Activated naive CD4-positive, alpha-beta T cell treated with anti-CD3 and anti-CD28 coated beads, Interleukin-2, amount 10 ng/mL, durations not matched to agents 7 days and 5 days (primary cell): ENCODE measurements at regions not wholly inside any gene's neighbourhood (a gene's known extent, or its start where the extent isn't known, plus 50 kb on each side); places are given as distances from the start of the nearest gene placed in this dataset.

Experiments
- CTCF ChIA-PET: fragments of 350-600 bp; sonication (Branson Sonifier 250); formaldehyde crosslinking; loops from one replicate; lab custom pipeline; 2021; ENCODE audit warnings: antibody characterized with exemption; lab: Charles Lee
- DNase-seq: peaks from one replicate; pipeline ENCODE4 v3.0.0-alpha.2; 2020
- H3K27ac Mint-ChIP-seq: one replicate; pipeline ENCODE4 v1.8.0; 2021; ENCODE audit warnings: mild to moderate bottlenecking, moderate library complexity, mixed read lengths
- H3K27me3 Mint-ChIP-seq: one replicate; pipeline ENCODE4 v1.8.0; 2021; ENCODE audit warnings: mild to moderate bottlenecking, mixed read lengths
- H3K36me3 Mint-ChIP-seq: one replicate; pipeline ENCODE4 v1.8.0; 2021; ENCODE audit warnings: mixed read lengths
- H3K4me1 Mint-ChIP-seq: one replicate; pipeline ENCODE4 v1.8.0; 2021; ENCODE audit warnings: mixed read lengths
- H3K4me3 Mint-ChIP-seq: one replicate; pipeline ENCODE4 v1.8.0; 2021; ENCODE audit warnings: mild to moderate bottlenecking, moderate library complexity, mixed read lengths
- H3K9me3 Mint-ChIP-seq: one replicate; pipeline ENCODE4 v1.8.0; 2021; ENCODE audit warnings: mixed read lengths

DNA sequence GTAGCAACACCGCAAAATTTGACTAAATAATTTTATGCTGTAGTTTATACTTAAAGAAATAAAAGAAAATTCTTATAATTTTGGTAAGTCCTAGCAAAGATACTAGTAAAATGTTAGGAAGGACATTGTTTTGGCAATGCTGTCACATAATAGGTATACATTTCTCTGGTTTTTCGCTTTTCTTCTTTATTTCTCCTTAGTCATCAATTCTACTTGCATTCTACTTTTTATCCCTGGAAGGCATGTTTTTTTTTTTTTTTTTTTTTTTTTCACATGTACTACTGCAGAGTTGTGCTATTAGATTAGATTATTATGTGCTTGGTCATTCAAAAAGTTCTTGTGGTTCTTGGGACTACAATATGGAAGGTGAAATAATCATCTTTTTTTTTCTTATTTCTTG is 1421.2 kb downstream of the SI start:
- no peaks in the 10 kb centered on the region for H3K4me1 Mint-ChIP-seq
- no peak overlapping the region for H3K4me3 Mint-ChIP-seq
- CTCF ChIA-PET: no interaction called here
- peaks cover 10% of the 10 kb centered on the region for H3K9me3 Mint-ChIP-seq
- H3K36me3 Mint-ChIP-seq: no peaks in the 10 kb centered on the region
- no peak overlapping the region for H3K27ac Mint-ChIP-seq
- no peak for DNase-seq
- H3K27me3 Mint-ChIP-seq: no peaks in the 10 kb centered on the region

DNA sequence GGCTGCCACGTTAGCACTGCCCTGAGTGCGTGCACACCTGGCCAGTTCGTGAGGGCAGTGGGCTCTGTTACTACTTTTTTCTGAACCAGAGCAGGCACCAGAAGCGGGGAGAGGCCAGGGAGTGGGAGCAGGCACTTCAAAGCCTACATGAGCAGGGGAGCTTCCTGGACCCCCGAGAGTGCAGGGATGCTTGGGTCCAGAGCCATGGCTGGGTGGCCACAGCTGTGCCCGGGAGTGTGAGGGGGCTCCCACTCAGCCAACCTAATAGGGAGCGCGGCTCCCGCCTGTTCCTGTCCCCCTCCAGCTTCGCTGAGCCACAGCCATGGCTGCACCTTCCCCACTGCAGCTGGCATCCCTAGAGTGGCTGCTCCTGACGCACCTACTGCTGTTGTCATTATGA is 1423.3 kb downstream of the SI start:
- H3K9me3 Mint-ChIP-seq: peaks cover 10% of the 10 kb centered on the region
- CTCF ChIA-PET: no interaction called here
- no peak overlapping the region for H3K4me3 Mint-ChIP-seq
- H3K36me3 Mint-ChIP-seq: no peaks in the 10 kb centered on the region
- H3K4me1 Mint-ChIP-seq: no peaks in the 10 kb centered on the region
- H3K27ac Mint-ChIP-seq: no peak overlapping the region
- DNase-seq: no peak
- H3K27me3 Mint-ChIP-seq: no peaks in the 10 kb centered on the region

DNA sequence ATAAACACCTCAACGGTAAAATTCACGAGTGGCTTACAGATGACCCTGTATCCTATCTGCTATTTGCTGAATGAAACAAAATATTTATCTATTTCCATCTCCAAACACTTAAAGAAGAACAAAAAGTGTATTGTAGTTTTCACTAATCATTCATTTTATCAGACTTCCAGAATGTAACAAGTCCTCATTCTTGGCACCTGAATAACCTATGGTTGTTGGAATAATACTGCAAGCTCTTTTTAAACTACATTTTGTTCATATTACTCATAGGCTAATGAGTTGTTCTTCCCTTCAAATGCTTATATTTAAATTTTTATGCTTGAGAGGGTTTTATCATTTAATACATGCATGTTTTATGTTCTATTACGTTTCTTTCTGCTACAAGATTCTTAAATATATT is 1434.1 kb downstream of the SI start:
- no peak overlapping the region for H3K4me3 Mint-ChIP-seq
- no peaks in the 10 kb centered on the region for H3K36me3 Mint-ChIP-seq
- no peak overlapping the region for H3K27ac Mint-ChIP-seq
- H3K4me1 Mint-ChIP-seq: no peaks in the 10 kb centered on the region
- no peaks in the 10 kb centered on the region for H3K27me3 Mint-ChIP-seq
- CTCF ChIA-PET: no interaction called here
- DNase-seq: no peak
- peaks cover 15% of the 10 kb centered on the region for H3K9me3 Mint-ChIP-seq

DNA sequence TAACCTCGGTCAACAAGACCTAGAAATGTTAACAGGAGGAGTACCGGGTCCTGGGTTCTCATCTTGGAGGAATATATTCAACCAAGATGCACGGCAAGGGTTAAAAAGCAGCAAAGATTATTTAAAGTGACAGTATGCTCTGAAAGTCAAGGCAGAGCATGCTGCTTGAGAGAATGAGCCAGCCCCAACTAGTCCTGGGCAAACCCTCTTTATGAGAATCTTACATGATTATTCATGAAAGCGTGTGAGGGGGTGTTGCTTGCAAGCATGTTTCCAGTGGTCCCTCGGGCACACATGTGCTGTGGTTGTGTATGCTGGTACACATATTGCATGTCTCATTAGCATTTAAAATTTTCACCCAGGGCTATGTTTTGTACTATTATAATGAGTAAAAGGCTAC is 1445.6 kb downstream of the SI start:
- H3K4me1 Mint-ChIP-seq: no peaks in the 10 kb centered on the region
- DNase-seq: no peak
- CTCF ChIA-PET: no interaction called here
- no peaks in the 10 kb centered on the region for H3K27me3 Mint-ChIP-seq
- H3K36me3 Mint-ChIP-seq: no peaks in the 10 kb centered on the region
- H3K27ac Mint-ChIP-seq: no peak overlapping the region
- no peak overlapping the region for H3K4me3 Mint-ChIP-seq
- no peaks in the 10 kb centered on the region for H3K9me3 Mint-ChIP-seq

DNA sequence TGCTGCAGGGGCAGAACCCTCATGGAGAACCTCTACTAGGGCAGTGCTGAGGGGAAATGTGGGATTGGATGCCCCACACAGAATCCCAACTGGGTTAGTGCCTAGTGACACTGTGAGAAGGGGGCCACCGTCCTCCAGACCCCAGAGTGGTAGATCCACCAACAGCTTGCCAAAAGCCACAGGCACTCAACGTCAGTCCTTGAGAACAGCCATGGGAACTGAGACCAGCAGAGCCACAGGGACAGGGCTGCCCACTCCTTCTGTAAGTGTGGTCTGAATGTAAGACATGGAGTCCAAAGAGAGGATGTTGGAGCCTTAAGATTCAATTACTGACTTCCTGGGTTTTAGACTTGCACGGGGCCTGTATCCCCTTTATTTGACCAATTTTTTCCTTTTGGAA is 1451.5 kb downstream of the SI start:
- Mint-ChIP-seq H3K36me3 (no peaks in the 10 kb centered on the region), H3K27ac (no peak overlapping the region), H3K9me3 (peaks cover 4% of the 10 kb centered on the region), H3K4me3 (no peak overlapping the region), H3K4me1 (no peaks in the 10 kb centered on the region), H3K27me3 (no peaks in the 10 kb centered on the region)
- CTCF ChIA-PET: no interaction called here
- no peak for DNase-seq

- DNase-seq: no peak
- Mint-ChIP-seq H3K9me3 (peaks cover 4% of the 10 kb centered on the region), H3K27me3 (no peaks in the 10 kb centered on the region), H3K36me3 (no peaks in the 10 kb centered on the region), H3K4me1 (no peaks in the 10 kb centered on the region), H3K4me3 (no peak overlapping the region), H3K27ac (no peak overlapping the region)
- CTCF ChIA-PET: no interaction called here
Observed at GRCh38 chr3:163622384-163622783, 1455.9 kb downstream of the SI start.

GRCh38 chr3:163614886-163615285 is 1463.4 kb downstream of the SI start:
- no peaks in the 10 kb centered on the region for H3K4me1 Mint-ChIP-seq
- CTCF ChIA-PET: no interaction called here
- no peaks in the 10 kb centered on the region for H3K27me3 Mint-ChIP-seq
- no peak for DNase-seq
- H3K27ac Mint-ChIP-seq: no peak overlapping the region
- H3K36me3 Mint-ChIP-seq: no peaks in the 10 kb centered on the region
- H3K4me3 Mint-ChIP-seq: no peak overlapping the region
- no peaks in the 10 kb centered on the region for H3K9me3 Mint-ChIP-seq

DNA sequence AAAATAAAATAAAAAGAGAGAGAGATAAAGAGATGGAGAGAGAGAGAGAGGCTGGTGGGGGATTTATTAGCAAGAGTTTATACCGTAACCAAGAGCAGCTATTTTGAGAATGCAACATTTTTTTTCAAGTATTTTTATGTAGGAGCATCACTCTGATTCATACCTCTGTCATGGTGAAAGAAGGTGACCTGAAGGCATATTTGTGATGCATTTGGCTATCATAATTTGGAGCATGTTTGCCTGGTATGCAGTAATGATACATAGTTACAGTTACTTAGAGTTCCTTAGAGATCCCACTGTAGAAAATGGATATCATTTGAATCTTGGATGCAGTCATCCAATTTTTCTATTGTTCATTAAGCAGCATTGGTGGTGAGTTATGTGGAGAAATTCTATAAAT is 1472.4 kb downstream of the SI start:
- CTCF ChIA-PET: no interaction called here
- peaks cover 2% of the 10 kb centered on the region for H3K9me3 Mint-ChIP-seq
- no peaks in the 10 kb centered on the region for H3K27me3 Mint-ChIP-seq
- DNase-seq: no peak
- no peak overlapping the region for H3K27ac Mint-ChIP-seq
- H3K36me3 Mint-ChIP-seq: no peaks in the 10 kb centered on the region
- no peak overlapping the region for H3K4me3 Mint-ChIP-seq
- H3K4me1 Mint-ChIP-seq: no peaks in the 10 kb centered on the region

DNA sequence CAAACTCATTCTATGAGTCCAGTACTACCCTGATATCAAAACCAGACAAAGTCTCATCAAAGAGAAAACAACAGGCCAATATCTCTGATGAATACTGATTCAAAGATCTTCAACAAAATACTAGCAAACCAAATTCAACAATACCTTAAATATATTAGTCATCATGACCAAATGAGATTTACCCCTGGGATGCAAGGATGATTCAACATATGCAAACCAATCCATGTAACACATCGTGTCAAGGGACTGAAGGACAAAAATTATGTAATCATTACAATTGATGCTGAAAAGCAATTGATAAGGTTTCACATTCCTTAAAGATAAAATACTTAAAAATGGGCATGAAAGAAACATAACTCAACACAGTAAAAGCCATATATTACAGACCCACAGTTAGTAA is 1476.9 kb downstream of the SI start:
- Mint-ChIP-seq H3K4me3 (no peak overlapping the region), H3K9me3 (peaks cover 2% of the 10 kb centered on the region), H3K27me3 (no peaks in the 10 kb centered on the region), H3K27ac (no peak overlapping the region), H3K36me3 (no peaks in the 10 kb centered on the region), H3K4me1 (no peaks in the 10 kb centered on the region)
- CTCF ChIA-PET: no interaction called here
- no peak for DNase-seq

DNA sequence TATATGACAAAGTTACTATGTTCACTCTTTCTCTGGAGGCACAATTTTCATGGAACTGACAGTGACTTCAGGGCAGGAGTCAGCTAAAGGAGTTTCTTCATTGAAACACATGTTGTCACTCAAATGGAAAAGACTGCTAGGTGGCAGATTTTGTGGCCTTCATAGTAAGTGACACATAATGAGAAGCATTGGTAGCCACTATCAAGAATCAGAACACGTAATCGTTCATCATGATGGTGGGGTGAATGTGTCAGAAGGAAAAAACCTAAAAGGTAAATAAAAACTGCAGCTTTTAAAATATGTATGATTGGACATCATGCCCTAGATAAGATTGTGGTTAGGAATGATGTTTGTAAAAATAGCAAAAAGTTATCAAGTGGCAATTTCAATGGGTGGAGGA is 1491.0 kb downstream of the SI start:
- Mint-ChIP-seq H3K4me1 (no peaks in the 10 kb centered on the region), H3K4me3 (no peak overlapping the region), H3K36me3 (no peaks in the 10 kb centered on the region), H3K27me3 (no peaks in the 10 kb centered on the region), H3K27ac (no peak overlapping the region), H3K9me3 (peaks cover 20% of the 10 kb centered on the region)
- no peak for DNase-seq
- CTCF ChIA-PET: no interaction called here

DNA sequence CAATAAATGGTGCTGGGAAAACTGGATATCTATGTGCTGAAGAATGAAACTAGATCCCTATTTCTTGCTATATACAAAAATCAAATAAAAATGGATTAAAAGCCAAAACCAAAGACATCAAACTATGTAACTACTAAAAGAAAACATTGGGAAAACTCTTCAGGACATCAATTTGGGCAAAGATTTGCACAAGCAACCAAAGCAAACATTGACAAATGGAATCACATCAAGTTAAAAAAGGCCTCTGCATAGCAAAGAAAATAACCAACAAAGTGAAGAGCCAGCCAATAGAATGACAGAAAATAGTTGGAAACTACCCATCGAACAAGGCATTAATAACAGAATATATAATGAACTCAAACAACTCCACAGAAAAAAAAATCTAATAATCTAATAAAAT is 1495.3 kb downstream of the SI start:
- H3K4me3 Mint-ChIP-seq: no peak overlapping the region
- H3K9me3 Mint-ChIP-seq: peaks cover 18% of the 10 kb centered on the region
- no peak for DNase-seq
- H3K36me3 Mint-ChIP-seq: no peaks in the 10 kb centered on the region
- H3K4me1 Mint-ChIP-seq: no peaks in the 10 kb centered on the region
- CTCF ChIA-PET: no interaction called here
- H3K27me3 Mint-ChIP-seq: no peaks in the 10 kb centered on the region
- H3K27ac Mint-ChIP-seq: no peak overlapping the region

DNA sequence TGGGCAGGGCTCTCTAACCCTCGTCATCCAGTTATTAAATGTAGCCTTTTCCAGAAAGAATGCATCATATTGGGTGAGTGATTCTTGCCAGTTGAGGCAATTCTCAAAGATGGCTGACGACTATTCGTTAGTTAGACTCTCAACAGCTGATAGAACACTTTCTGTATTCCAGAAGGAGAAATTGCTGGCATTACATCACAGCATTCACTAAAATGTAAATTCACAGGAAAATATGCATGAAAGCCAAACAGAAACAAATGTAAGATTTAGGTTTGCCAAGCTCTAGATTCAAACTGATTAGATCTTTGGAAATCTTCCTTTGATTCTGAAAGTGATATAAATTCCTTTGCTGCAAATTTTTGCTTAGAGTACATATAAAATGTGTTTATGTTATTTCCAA is 1501.0 kb downstream of the SI start:
- Mint-ChIP-seq H3K9me3 (peaks cover 6% of the 10 kb centered on the region), H3K4me3 (no peak overlapping the region), H3K27ac (no peak overlapping the region), H3K36me3 (no peaks in the 10 kb centered on the region), H3K4me1 (no peaks in the 10 kb centered on the region), H3K27me3 (no peaks in the 10 kb centered on the region)
- CTCF ChIA-PET: no interaction called here
- DNase-seq: no peak

DNA sequence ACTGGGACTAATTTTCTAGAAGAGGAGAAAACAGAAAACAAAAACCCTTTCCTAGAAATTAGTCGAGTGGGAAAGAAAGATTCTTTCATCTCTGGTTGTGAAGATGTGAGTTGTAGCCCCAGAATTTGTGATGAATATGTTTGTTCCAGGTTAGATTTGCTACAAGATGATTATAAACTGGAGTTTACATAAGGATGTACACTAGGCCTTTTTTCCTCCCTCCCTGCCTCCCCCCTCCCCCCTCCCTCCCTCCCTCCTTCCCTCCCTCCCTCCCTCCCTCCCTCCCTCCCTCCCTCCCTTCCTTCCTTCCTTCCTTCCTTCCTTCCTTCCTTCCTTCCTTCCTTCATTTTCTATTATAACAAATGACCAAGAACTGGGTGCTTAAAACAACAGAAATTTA is 1502.0 kb downstream of the SI start:
- CTCF ChIA-PET: no interaction called here
- peaks cover 11% of the 10 kb centered on the region for H3K9me3 Mint-ChIP-seq
- H3K4me1 Mint-ChIP-seq: no peaks in the 10 kb centered on the region
- H3K27ac Mint-ChIP-seq: no peak overlapping the region
- H3K27me3 Mint-ChIP-seq: no peaks in the 10 kb centered on the region
- no peak for DNase-seq
- H3K4me3 Mint-ChIP-seq: no peak overlapping the region
- no peaks in the 10 kb centered on the region for H3K36me3 Mint-ChIP-seq

DNA sequence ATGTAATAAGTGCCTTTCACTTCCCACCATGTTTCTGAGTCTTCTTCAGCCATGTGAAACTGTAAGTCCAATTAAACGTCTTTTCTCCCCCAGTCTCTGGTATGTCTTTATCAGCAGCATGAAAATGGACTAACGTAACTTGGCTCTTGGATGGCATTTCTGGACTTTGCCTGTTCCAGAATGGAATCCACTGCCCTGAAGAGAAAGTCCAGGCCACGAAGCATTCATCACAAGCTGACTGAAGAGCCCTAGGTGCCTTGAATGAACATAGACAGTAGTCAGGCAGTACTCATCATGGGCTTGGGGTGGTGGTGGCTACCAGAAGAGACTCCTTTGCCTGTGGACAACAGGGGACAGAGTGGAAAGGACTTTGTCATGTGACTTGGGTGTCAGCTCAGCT is 1505.0 kb downstream of the SI start:
- H3K36me3 Mint-ChIP-seq: no peaks in the 10 kb centered on the region
- CTCF ChIA-PET: no interaction called here
- H3K9me3 Mint-ChIP-seq: peaks cover 11% of the 10 kb centered on the region
- no peaks in the 10 kb centered on the region for H3K4me1 Mint-ChIP-seq
- H3K4me3 Mint-ChIP-seq: no peak overlapping the region
- H3K27me3 Mint-ChIP-seq: no peaks in the 10 kb centered on the region
- no peak overlapping the region for H3K27ac Mint-ChIP-seq
- no peak for DNase-seq

- no peak overlapping the region for H3K27ac Mint-ChIP-seq
- H3K27me3 Mint-ChIP-seq: no peaks in the 10 kb centered on the region
- H3K9me3 Mint-ChIP-seq: peaks cover 11% of the 10 kb centered on the region
- no peaks in the 10 kb centered on the region for H3K4me1 Mint-ChIP-seq
- H3K4me3 Mint-ChIP-seq: no peak overlapping the region
- CTCF ChIA-PET: no interaction called here
- no peaks in the 10 kb centered on the region for H3K36me3 Mint-ChIP-seq
- no peak for DNase-seq
Observed at GRCh38 chr3:163572856-163573255, 1505.4 kb downstream of the SI start.

DNA sequence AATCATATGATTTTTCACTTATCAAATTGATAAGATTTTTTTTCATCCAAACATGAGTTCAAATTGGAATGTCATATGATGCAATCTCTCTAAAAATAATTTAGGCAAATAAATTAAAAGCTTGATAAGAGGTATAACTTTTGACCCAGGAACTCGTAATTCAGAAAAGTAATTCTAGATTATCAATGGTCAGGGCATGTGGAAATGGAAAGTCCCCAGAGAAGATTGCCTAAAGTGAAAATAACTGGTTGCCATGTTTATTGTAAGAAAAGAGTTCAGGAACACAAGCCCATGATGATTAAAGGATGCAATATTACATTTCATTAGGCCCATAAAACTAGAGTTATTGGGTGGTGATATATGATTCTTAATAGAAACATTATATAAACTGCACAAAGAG is 1514.8 kb downstream of the SI start:
- peaks cover 4% of the 10 kb centered on the region for H3K9me3 Mint-ChIP-seq
- no peak for DNase-seq
- H3K27me3 Mint-ChIP-seq: no peaks in the 10 kb centered on the region
- no peak overlapping the region for H3K4me3 Mint-ChIP-seq
- H3K27ac Mint-ChIP-seq: no peak overlapping the region
- H3K36me3 Mint-ChIP-seq: no peaks in the 10 kb centered on the region
- H3K4me1 Mint-ChIP-seq: no peaks in the 10 kb centered on the region
- CTCF ChIA-PET: no interaction called here
